MM.1S (cell line): ENCODE measurements at regions not wholly inside any gene's neighbourhood (a gene's known extent, or its start where the extent isn't known, plus 50 kb on each side); places are given as distances from the start of the nearest gene placed in this dataset.

ENCODE experiments used
- EZH2 ChIP-seq: fragments of 300-600 bp; sonication (generic); optimal IDR thresholded peaks from 2 replicates; pipeline ENCODE3; 2017; ENCODE audit warnings: low read depth, mild to moderate bottlenecking, antibody characterized with exemption, low read length, mixed read lengths
- TF ChIP-seq, protein P1 (sequence below): fragments of 300-600 bp; sonication (generic); IDR thresholded peaks from 2 replicates; pipeline ENCODE4 v1.5.1; 2016; ENCODE audit warnings: antibody characterized with exemption, low read length, mixed read lengths

DNA sequence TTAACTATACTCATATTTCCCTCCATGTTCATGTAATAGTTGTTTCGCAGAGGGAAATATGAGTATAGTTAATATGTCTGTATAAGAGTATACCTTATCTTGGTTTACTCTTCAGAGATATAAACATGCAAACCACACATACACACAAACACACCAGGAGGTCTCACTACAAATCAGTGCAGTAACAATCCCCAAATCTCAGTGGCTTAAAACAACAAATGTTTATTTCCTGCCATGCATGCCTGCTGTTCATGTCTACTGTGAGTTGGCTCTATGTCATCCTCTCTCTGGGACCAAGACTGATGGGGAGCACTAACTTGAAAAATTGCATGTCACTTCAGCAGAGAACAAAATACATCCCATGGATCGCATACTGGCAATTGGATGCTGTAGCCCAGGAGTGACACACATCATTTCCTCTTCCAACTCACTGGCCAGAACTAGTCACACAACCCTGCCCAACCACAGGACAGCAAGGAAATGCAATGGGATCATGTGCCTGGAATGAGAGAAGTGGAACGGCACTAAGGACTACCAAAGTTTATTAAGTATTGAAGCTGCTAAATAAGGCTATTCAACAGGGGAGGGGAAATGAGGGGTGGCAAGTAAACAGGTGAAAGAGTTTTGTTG, 89.0 kb upstream of the DTNBP1 start:
- TF ChIP-seq EZH2 = no peak
- TF ChIP-seq, protein P1, sequence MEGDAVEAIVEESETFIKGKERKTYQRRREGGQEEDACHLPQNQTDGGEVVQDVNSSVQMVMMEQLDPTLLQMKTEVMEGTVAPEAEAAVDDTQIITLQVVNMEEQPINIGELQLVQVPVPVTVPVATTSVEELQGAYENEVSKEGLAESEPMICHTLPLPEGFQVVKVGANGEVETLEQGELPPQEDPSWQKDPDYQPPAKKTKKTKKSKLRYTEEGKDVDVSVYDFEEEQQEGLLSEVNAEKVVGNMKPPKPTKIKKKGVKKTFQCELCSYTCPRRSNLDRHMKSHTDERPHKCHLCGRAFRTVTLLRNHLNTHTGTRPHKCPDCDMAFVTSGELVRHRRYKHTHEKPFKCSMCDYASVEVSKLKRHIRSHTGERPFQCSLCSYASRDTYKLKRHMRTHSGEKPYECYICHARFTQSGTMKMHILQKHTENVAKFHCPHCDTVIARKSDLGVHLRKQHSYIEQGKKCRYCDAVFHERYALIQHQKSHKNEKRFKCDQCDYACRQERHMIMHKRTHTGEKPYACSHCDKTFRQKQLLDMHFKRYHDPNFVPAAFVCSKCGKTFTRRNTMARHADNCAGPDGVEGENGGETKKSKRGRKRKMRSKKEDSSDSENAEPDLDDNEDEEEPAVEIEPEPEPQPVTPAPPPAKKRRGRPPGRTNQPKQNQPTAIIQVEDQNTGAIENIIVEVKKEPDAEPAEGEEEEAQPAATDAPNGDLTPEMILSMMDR = no peak
